ENCODE measurements at regions not wholly inside any gene's neighbourhood (a gene's known extent, or its start where the extent isn't known, plus 50 kb on each side); places are given as distances from the start of the nearest gene placed in this dataset.

DNA sequence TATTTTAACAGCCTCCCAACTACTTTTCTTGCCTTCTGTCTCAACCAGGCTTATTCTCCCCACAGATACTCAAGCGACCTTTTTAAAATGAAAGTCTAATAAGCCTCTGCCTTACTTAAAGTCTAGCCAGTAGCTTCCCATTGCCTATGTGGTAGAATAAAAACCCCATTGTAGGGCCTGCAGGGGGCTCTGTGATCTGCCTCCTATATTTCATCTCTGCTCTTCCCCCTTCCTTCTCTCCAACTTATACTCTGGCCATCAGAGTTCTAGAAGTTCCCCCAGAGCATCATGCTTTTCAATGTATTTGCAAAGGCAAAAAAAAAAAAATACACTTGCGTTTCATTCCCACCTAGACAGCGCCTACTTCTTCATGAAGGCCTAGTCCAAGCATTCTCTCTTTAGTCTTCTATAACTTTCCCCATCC is 167.7 kb upstream of the ADO start:
- Histone ChIP-seq H3K27me3 (replicated peaks; ENCODE audit: control insufficient read depth, insufficient read depth, low read length) (no peaks in the 10 kb centered on the region), H3K36me3 (ENCODE audit: control insufficient read depth, insufficient read depth, low read length) (no peaks in the 10 kb centered on the region), H3K4me3 (replicated peaks; ENCODE audit: low read depth, low read length) (peak overlapping the region; percentile 21; the same call in 1 of the 2 replicates)
- no peak for DNase-seq (ENCODE audit: extremely low read depth, insufficient read length)
- TF ChIP-seq, protein P1, sequence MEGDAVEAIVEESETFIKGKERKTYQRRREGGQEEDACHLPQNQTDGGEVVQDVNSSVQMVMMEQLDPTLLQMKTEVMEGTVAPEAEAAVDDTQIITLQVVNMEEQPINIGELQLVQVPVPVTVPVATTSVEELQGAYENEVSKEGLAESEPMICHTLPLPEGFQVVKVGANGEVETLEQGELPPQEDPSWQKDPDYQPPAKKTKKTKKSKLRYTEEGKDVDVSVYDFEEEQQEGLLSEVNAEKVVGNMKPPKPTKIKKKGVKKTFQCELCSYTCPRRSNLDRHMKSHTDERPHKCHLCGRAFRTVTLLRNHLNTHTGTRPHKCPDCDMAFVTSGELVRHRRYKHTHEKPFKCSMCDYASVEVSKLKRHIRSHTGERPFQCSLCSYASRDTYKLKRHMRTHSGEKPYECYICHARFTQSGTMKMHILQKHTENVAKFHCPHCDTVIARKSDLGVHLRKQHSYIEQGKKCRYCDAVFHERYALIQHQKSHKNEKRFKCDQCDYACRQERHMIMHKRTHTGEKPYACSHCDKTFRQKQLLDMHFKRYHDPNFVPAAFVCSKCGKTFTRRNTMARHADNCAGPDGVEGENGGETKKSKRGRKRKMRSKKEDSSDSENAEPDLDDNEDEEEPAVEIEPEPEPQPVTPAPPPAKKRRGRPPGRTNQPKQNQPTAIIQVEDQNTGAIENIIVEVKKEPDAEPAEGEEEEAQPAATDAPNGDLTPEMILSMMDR (IDR thresholded peaks at IDR 0.05; ENCODE audit: insufficient read depth, low read length, poor library complexity, severe bottlenecking) = peak; percentile 31

DNA sequence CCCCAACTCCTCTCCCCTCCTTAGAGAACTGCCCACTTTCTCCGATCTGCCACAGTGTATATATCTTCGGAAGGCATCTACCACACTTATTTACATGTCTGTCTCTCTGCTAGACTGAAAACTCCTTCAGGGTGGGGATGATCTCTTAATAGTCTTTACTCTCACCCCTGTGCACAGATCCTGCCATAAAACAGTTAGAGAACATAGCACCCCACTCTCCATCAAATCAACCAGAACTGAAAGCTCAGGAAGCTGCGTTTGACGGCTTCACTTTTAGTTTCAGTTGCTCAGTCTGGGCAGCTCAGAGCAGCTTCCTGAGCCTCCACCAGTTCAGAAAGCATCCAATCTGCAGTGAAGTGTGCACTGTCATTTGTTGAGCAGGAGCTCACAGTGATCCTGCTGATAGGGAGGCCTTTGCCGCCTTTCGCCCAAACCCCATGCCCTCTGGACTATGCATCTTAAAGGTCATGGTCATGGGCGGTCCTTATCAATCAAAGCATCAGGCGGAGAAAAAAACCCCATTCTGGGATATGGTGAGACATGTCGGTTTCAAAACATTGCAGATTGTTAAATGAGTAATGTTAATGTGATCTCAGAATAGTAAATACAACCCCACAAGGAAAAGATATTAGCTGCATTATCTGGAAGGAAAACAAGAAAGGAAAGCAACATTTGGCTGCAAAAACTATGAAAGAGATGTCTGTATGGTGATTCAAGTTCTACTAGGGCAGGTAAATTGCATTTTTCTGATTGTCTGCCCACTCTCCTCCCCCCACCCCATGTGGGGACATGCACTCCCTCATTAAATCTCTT is 167.1 kb upstream of the ADO start:
- Histone ChIP-seq H3K27me3 (replicated peaks; ENCODE audit: control insufficient read depth, insufficient read depth, low read length) (no peaks in the 10 kb centered on the region), H3K36me3 (ENCODE audit: control insufficient read depth, insufficient read depth, low read length) (no peaks in the 10 kb centered on the region), H3K4me3 (replicated peaks; ENCODE audit: low read depth, low read length) (peak overlapping the region; percentile 21; the same call in 1 of the 2 replicates)
- DNase-seq (ENCODE audit: extremely low read depth, insufficient read length) = peak; percentile 73
- TF ChIP-seq, protein P1 (IDR thresholded peaks at IDR 0.05; ENCODE audit: insufficient read depth, low read length, poor library complexity, severe bottlenecking) = no peak

DNA sequence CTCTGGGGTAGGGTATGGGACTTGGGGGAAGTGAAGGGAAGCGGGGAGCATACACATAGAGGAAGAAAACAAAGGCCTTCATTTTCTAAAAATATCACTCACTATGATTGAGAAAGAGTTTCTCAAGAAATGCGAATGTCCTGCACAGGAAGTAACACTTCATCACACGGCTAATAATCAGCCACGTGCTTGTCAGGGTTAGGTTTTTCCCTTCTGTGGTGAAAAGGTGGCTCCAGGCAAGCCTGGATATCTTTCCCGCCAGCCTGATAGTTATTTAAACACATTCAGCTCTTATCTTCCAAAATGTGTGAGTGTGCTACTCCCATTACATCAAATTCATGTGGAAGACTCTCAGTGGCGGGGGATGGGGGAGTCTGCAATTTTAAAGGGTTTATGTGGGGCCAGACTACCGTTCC is 166.4 kb upstream of the ADO start:
- Histone ChIP-seq H3K4me3 (replicated peaks; ENCODE audit: low read depth, low read length) (no peak overlapping the region; the same call in 1 of the 2 replicates), H3K27me3 (replicated peaks; ENCODE audit: control insufficient read depth, insufficient read depth, low read length) (no peaks in the 10 kb centered on the region), H3K36me3 (ENCODE audit: control insufficient read depth, insufficient read depth, low read length) (no peaks in the 10 kb centered on the region)
- no peak for DNase-seq (ENCODE audit: extremely low read depth, insufficient read length)
- TF ChIP-seq, protein P1 (IDR thresholded peaks at IDR 0.05; ENCODE audit: insufficient read depth, low read length, poor library complexity, severe bottlenecking) = no peak

DNA sequence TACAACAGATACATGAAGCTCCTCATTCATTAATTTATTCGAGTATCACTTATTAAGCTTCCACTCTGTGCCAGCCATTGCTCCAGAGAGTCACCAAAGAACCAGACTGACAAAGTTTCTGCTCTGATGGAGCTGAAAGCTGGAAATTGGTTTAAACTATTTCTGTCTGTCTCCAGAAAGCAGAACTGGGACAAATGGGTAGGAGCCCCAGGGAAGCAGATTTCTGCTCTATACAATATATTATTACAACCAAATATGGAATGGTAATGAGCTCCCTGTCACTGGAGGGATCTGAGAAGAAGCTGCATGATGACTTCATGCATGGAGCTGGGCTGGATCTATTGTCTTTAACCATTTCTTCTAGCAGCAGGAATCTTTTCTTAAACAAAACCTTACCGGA is 165.4 kb upstream of the ADO start:
- H3K4me3 ChIP-seq (replicated peaks; ENCODE audit: low read depth, low read length) = no peak overlapping the region
- TF ChIP-seq, protein P1 (IDR thresholded peaks at IDR 0.05; ENCODE audit: insufficient read depth, low read length, poor library complexity, severe bottlenecking) = no peak
- no peak for DNase-seq (ENCODE audit: extremely low read depth, insufficient read length)

DNA sequence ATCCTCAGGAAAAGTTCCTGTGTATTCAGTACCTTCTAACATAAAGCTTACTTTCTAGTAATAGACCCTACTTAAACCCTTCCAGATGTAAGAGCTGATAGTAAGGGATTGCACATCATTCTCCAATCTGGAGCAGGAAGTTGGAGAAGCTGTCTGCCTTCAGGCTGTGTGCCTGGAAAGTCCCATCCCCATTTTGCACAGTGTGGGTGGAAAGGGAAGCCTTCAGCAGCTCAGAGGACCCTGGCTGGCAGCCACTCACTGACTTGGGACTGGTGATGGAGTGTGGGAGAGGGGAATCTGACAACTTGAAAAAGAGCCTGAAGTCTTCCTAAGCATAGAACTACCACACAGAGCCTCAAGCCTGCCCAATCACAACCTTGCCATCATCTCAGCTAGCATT is 164.1 kb upstream of the ADO start:
- Histone ChIP-seq H3K27me3 (replicated peaks; ENCODE audit: control insufficient read depth, insufficient read depth, low read length) (no peaks in the 10 kb centered on the region), H3K4me3 (replicated peaks; ENCODE audit: low read depth, low read length) (no peak overlapping the region), H3K36me3 (ENCODE audit: control insufficient read depth, insufficient read depth, low read length) (no peaks in the 10 kb centered on the region)
- DNase-seq (ENCODE audit: extremely low read depth, insufficient read length) = no peak
- TF ChIP-seq, protein P1 (IDR thresholded peaks at IDR 0.05; ENCODE audit: insufficient read depth, low read length, poor library complexity, severe bottlenecking) = no peak

More for the DNA sequence above, 165.4 kb upstream of the ADO start:
- no peaks in the 10 kb centered on the region for H3K27me3 ChIP-seq (replicated peaks; ENCODE audit: control insufficient read depth, insufficient read depth, low read length)
- H3K36me3 ChIP-seq (ENCODE audit: control insufficient read depth, insufficient read depth, low read length) = no peaks in the 10 kb centered on the region

Measured in GM06990 (cell line).